ENCODE measurements at regions not wholly inside any gene's neighbourhood (a gene's known extent, or its start where the extent isn't known, plus 50 kb on each side); places are given as distances from the start of the nearest gene placed in this dataset.

GRCh38 chr5:109468288-109468676 is 58.5 kb upstream of the PJA2 start:
- Histone ChIP-seq H3K36me3 (ENCODE audit: control insufficient read depth, insufficient read depth, low read length) (no peaks in the 10 kb centered on the region), H3K27me3 (ENCODE audit: control insufficient read depth, insufficient read depth, low read length) (peaks cover 2% of the 10 kb centered on the region), H3K4me3 (ENCODE audit: low read depth, low read length) (no peak overlapping the region)
- TF ChIP-seq CTCF (IDR thresholded peaks at IDR 0.05; ENCODE audit: insufficient read depth, low read length, poor library complexity, severe bottlenecking), result no peak
- no peak for DNase-seq (ENCODE audit: low read depth)

- no peak for TF ChIP-seq CTCF (IDR thresholded peaks at IDR 0.05; ENCODE audit: insufficient read depth, low read length, poor library complexity, severe bottlenecking)
- peaks cover 2% of the 10 kb centered on the region for H3K27me3 ChIP-seq (ENCODE audit: control insufficient read depth, insufficient read depth, low read length)
- H3K4me3 ChIP-seq (ENCODE audit: low read depth, low read length), result no peak overlapping the region
- no peaks in the 10 kb centered on the region for H3K36me3 ChIP-seq (ENCODE audit: control insufficient read depth, insufficient read depth, low read length)
- DNase-seq (ENCODE audit: low read depth), result no peak
Measured at GRCh38 chr5:109467058-109467457, 57.3 kb upstream of the PJA2 start.

Measured in kidney epithelial cell (primary cell).